Calu3 (cell line): ENCODE measurements at regions not wholly inside any gene's neighbourhood (a gene's known extent, or its start where the extent isn't known, plus 50 kb on each side); places are given as distances from the start of the nearest gene placed in this dataset.

ENCODE experiments used
- BruUV-seq: library from RNA; stranded (reverse); fragments of 400-500 nt; replicated peaks from 2 replicates; lab custom pipeline; 2021; lab: Mats Ljungman, UMichigan
- CTCF ChIA-PET: fragments of 300-600 bp; sonication (Branson Sonifier 250); formaldehyde crosslinking; loops from one replicate; lab custom pipeline; 2022; ENCODE audit warnings: antibody characterized with exemption; lab: Charles Lee
- DNase-seq: peaks from one replicate; pipeline ENCODE4 v3.0.0; 2022
- H3K27ac Mint-ChIP-seq: one replicate; pipeline ENCODE4 v1.8.0; 2022; ENCODE audit warnings: mixed read lengths; ENCODE audit not compliant: unreplicated experiment
- H3K27me3 Mint-ChIP-seq: one replicate; pipeline ENCODE4 v1.8.0; 2022; ENCODE audit warnings: mixed read lengths; ENCODE audit not compliant: unreplicated experiment
- H3K36me3 Mint-ChIP-seq: one replicate; pipeline ENCODE4 v1.8.0; 2022; ENCODE audit warnings: mild to moderate bottlenecking, moderate library complexity, mixed read lengths; ENCODE audit not compliant: insufficient read depth, unreplicated experiment
- H3K4me1 Mint-ChIP-seq: one replicate; pipeline ENCODE4 v1.8.0; 2022; ENCODE audit warnings: mild to moderate bottlenecking, low read depth, mixed read lengths; ENCODE audit not compliant: unreplicated experiment
- H3K4me3 Mint-ChIP-seq: one replicate; pipeline ENCODE4 v1.8.0; 2022; ENCODE audit warnings: mild to moderate bottlenecking, low read depth, moderate library complexity, mixed read lengths; ENCODE audit not compliant: unreplicated experiment
- H3K9me3 Mint-ChIP-seq: one replicate; pipeline ENCODE4 v1.8.0; 2022; ENCODE audit warnings: low read depth, mixed read lengths; ENCODE audit not compliant: unreplicated experiment
- CTCF ChIP-seq: fragments of 200-600 bp; IDR thresholded peaks from one replicate; pipeline ENCODE4 v1.8.0; 2022; ENCODE audit warnings: antibody characterized with exemption; ENCODE audit not compliant: unreplicated experiment
- intact Hi-C: fragments of 100-400 bp; cut with micrococcal nuclease; formaldehyde crosslinking; loops from one replicate; pipeline ENCODE4 v1.10.0; 2022; ENCODE audit not compliant: unreplicated experiment

- intact Hi-C loops: no loop called here
- no peaks in the 10 kb centered on the region for H3K27me3 Mint-ChIP-seq
- DNase-seq: no peak
- CTCF ChIA-PET: no interaction called here
- no peak overlapping the region for H3K27ac Mint-ChIP-seq
- H3K4me1 Mint-ChIP-seq: no peaks in the 10 kb centered on the region
- H3K9me3 Mint-ChIP-seq: no peaks in the 10 kb centered on the region
- no TSS peak for BruUV-seq
- no peak overlapping the region for H3K4me3 Mint-ChIP-seq
- no peak for TF ChIP-seq CTCF
- H3K36me3 Mint-ChIP-seq: no peaks in the 10 kb centered on the region
Measured at GRCh38 chr5:68891718-68892117, 202.1 kb upstream of the SLC30A5 start.

- H3K4me3 Mint-ChIP-seq: no peak overlapping the region
- intact Hi-C loops: no loop called here
- H3K27ac Mint-ChIP-seq: no peak overlapping the region
- H3K4me1 Mint-ChIP-seq: no peaks in the 10 kb centered on the region
- H3K9me3 Mint-ChIP-seq: no peaks in the 10 kb centered on the region
- TF ChIP-seq CTCF: no peak
- H3K36me3 Mint-ChIP-seq: no peaks in the 10 kb centered on the region
- CTCF ChIA-PET: interaction anchor here (0.7 kb wide), 1 partner anchor 209 kb away, joined by 3 read pairs; no protein-coding TSS in a partner anchor
- DNase-seq: no peak
- no peaks in the 10 kb centered on the region for H3K27me3 Mint-ChIP-seq
- no TSS peak for BruUV-seq
Measured at GRCh38 chr5:68894673-68895072, 199.1 kb upstream of the SLC30A5 start.

GRCh38 chr5:68898951-68899471 lies 194.8 kb upstream of the SLC30A5 start:
- no TSS peak for BruUV-seq
- no peaks in the 10 kb centered on the region for H3K36me3 Mint-ChIP-seq
- CTCF ChIA-PET: interaction anchor here (0.8 kb wide), 1 partner anchor 594 kb away, joined by 3 read pairs; no protein-coding TSS in a partner anchor
- no peak overlapping the region for H3K4me3 Mint-ChIP-seq
- TF ChIP-seq CTCF: no peak
- no peaks in the 10 kb centered on the region for H3K27me3 Mint-ChIP-seq
- no peaks in the 10 kb centered on the region for H3K4me1 Mint-ChIP-seq
- intact Hi-C loops: no loop called here
- DNase-seq: no peak
- H3K9me3 Mint-ChIP-seq: no peaks in the 10 kb centered on the region
- no peak overlapping the region for H3K27ac Mint-ChIP-seq

- no peak for DNase-seq
- intact Hi-C loops: no loop called here
- H3K27me3 Mint-ChIP-seq: no peaks in the 10 kb centered on the region
- no peaks in the 10 kb centered on the region for H3K4me1 Mint-ChIP-seq
- no peak overlapping the region for H3K4me3 Mint-ChIP-seq
- H3K36me3 Mint-ChIP-seq: no peaks in the 10 kb centered on the region
- BruUV-seq: no TSS peak
- H3K27ac Mint-ChIP-seq: no peak overlapping the region
- CTCF ChIA-PET: no interaction called here
- no peak for TF ChIP-seq CTCF
- H3K9me3 Mint-ChIP-seq: no peaks in the 10 kb centered on the region
Measured at GRCh38 chr5:68911840-68912690, 181.7 kb upstream of the SLC30A5 start.
